ENCODE measurements at regions not wholly inside any gene's neighbourhood (a gene's known extent, or its start where the extent isn't known, plus 50 kb on each side); places are given as distances from the start of the nearest gene placed in this dataset.
"Not testable (repeated sequence)": the region's sequence is repeated elsewhere in the genome, so short reads cannot be mapped to it uniquely, and the experiment has no call there.

- Mint-ChIP-seq H3K27me3 (ENCODE audit: low read depth) (peaks cover 24% of the 10 kb centered on the region), H3K4me3 (no peak overlapping the region), H3K36me3 (ENCODE audit: low read depth) (no peaks in the 10 kb centered on the region), H3K27ac (no peak overlapping the region), H3K4me1 (ENCODE audit: low read depth) (no peaks in the 10 kb centered on the region), H3K9me3 (peaks cover 6% of the 10 kb centered on the region)
Measured at GRCh38 chr10:3391657-3392056, 219.1 kb upstream of the PITRM1 start.

- H3K27ac Mint-ChIP-seq: no peak overlapping the region
- peaks cover 20% of the 10 kb centered on the region for H3K27me3 Mint-ChIP-seq (ENCODE audit: low read depth)
- no peaks in the 10 kb centered on the region for H3K4me1 Mint-ChIP-seq (ENCODE audit: low read depth)
- no peak overlapping the region for H3K4me3 Mint-ChIP-seq
- H3K9me3 Mint-ChIP-seq: peaks cover 17% of the 10 kb centered on the region
- H3K36me3 Mint-ChIP-seq (ENCODE audit: low read depth): no peaks in the 10 kb centered on the region
Measured at GRCh38 chr10:3389130-3389529, 216.5 kb upstream of the PITRM1 start.

GRCh38 chr10:3385487-3385886, 212.9 kb upstream of the PITRM1 start:
- Mint-ChIP-seq H3K27ac (no peak overlapping the region), H3K4me3 (no peak overlapping the region), H3K27me3 (ENCODE audit: low read depth) (peaks cover 26% of the 10 kb centered on the region), H3K4me1 (ENCODE audit: low read depth) (no peaks in the 10 kb centered on the region), H3K9me3 (peaks cover 17% of the 10 kb centered on the region), H3K36me3 (ENCODE audit: low read depth) (no peaks in the 10 kb centered on the region)

- no peaks in the 10 kb centered on the region for H3K4me1 Mint-ChIP-seq (ENCODE audit: low read depth)
- H3K36me3 Mint-ChIP-seq (ENCODE audit: low read depth): no peaks in the 10 kb centered on the region
- H3K27ac Mint-ChIP-seq: no peak overlapping the region
- H3K27me3 Mint-ChIP-seq (ENCODE audit: low read depth): peaks cover 15% of the 10 kb centered on the region
- H3K4me3 Mint-ChIP-seq: no peak overlapping the region
- peaks cover 17% of the 10 kb centered on the region for H3K9me3 Mint-ChIP-seq
Measured at GRCh38 chr10:3382092-3382491, 209.5 kb upstream of the PITRM1 start.

- no peak overlapping the region for H3K27ac Mint-ChIP-seq
Measured at GRCh38 chr10:3380406-3381050, 207.9 kb upstream of the PITRM1 start.

GRCh38 chr10:3376631-3377030, 204.0 kb upstream of the PITRM1 start:
- Mint-ChIP-seq H3K36me3 (ENCODE audit: low read depth) (no peaks in the 10 kb centered on the region), H3K4me3 (no peak overlapping the region), H3K27me3 (ENCODE audit: low read depth) (peaks cover 11% of the 10 kb centered on the region), H3K9me3 (no peaks in the 10 kb centered on the region), H3K4me1 (ENCODE audit: low read depth) (no peaks in the 10 kb centered on the region), H3K27ac (no peak overlapping the region)

More at GRCh38 chr10:3380406-3381050, 207.9 kb upstream of the PITRM1 start:
- Mint-ChIP-seq H3K27me3 (ENCODE audit: low read depth) (peaks cover 15% of the 10 kb centered on the region), H3K9me3 (peaks cover 12% of the 10 kb centered on the region), H3K4me1 (ENCODE audit: low read depth) (no peaks in the 10 kb centered on the region), H3K4me3 (no peak overlapping the region), H3K36me3 (ENCODE audit: low read depth) (no peaks in the 10 kb centered on the region)

GRCh38 chr10:3375505-3375904, 202.9 kb upstream of the PITRM1 start:
- Mint-ChIP-seq H3K27me3 (ENCODE audit: low read depth) (peaks cover 6% of the 10 kb centered on the region), H3K9me3 (no peaks in the 10 kb centered on the region), H3K4me1 (ENCODE audit: low read depth) (no peaks in the 10 kb centered on the region), H3K36me3 (ENCODE audit: low read depth) (no peaks in the 10 kb centered on the region), H3K27ac (no peak overlapping the region), H3K4me3 (no peak overlapping the region)

GRCh38 chr10:3374914-3375313, 202.3 kb upstream of the PITRM1 start:
- H3K9me3 Mint-ChIP-seq: no peaks in the 10 kb centered on the region
- peaks cover 6% of the 10 kb centered on the region for H3K27me3 Mint-ChIP-seq (ENCODE audit: low read depth)
- no peaks in the 10 kb centered on the region for H3K36me3 Mint-ChIP-seq (ENCODE audit: low read depth)
- H3K4me1 Mint-ChIP-seq (ENCODE audit: low read depth): no peaks in the 10 kb centered on the region
- no peak overlapping the region for H3K4me3 Mint-ChIP-seq
- H3K27ac Mint-ChIP-seq: no peak overlapping the region

GRCh38 chr10:3373374-3374027, 200.9 kb upstream of the PITRM1 start:
- H3K27ac Mint-ChIP-seq; H3K4me1 Mint-ChIP-seq (ENCODE audit: low read depth); H3K9me3 Mint-ChIP-seq; H3K27me3 Mint-ChIP-seq (ENCODE audit: low read depth); H3K4me3 Mint-ChIP-seq; H3K36me3 Mint-ChIP-seq (ENCODE audit: low read depth): not testable (repeated sequence)

- Mint-ChIP-seq H3K4me3 (no peak overlapping the region), H3K9me3 (no peaks in the 10 kb centered on the region), H3K27me3 (ENCODE audit: low read depth) (peaks cover 6% of the 10 kb centered on the region), H3K4me1 (ENCODE audit: low read depth) (no peaks in the 10 kb centered on the region), H3K27ac (no peak overlapping the region), H3K36me3 (ENCODE audit: low read depth) (no peaks in the 10 kb centered on the region)
Measured at GRCh38 chr10:3372281-3372680, 199.7 kb upstream of the PITRM1 start.

- H3K4me1 Mint-ChIP-seq (ENCODE audit: low read depth); H3K9me3 Mint-ChIP-seq; H3K36me3 Mint-ChIP-seq (ENCODE audit: low read depth); H3K27me3 Mint-ChIP-seq (ENCODE audit: low read depth); H3K27ac Mint-ChIP-seq; H3K4me3 Mint-ChIP-seq: not testable (repeated sequence)
Measured at GRCh38 chr10:3371624-3372023, 199.0 kb upstream of the PITRM1 start.

GRCh38 chr10:3366735-3367405, 194.3 kb upstream of the PITRM1 start:
- no peak overlapping the region for H3K27ac Mint-ChIP-seq
- no peaks in the 10 kb centered on the region for H3K27me3 Mint-ChIP-seq (ENCODE audit: low read depth)
- peaks cover 5% of the 10 kb centered on the region for H3K9me3 Mint-ChIP-seq
- no peaks in the 10 kb centered on the region for H3K36me3 Mint-ChIP-seq (ENCODE audit: low read depth)
- H3K4me3 Mint-ChIP-seq: no peak overlapping the region
- H3K4me1 Mint-ChIP-seq (ENCODE audit: low read depth): no peaks in the 10 kb centered on the region

- Mint-ChIP-seq H3K4me3 (no peak overlapping the region), H3K4me1 (ENCODE audit: low read depth) (no peaks in the 10 kb centered on the region), H3K9me3 (peaks cover 10% of the 10 kb centered on the region), H3K27ac (no peak overlapping the region), H3K36me3 (ENCODE audit: low read depth) (no peaks in the 10 kb centered on the region), H3K27me3 (ENCODE audit: low read depth) (no peaks in the 10 kb centered on the region)
Measured at GRCh38 chr10:3366043-3366442, 193.5 kb upstream of the PITRM1 start.

- peaks cover 14% of the 10 kb centered on the region for H3K9me3 Mint-ChIP-seq
- H3K27me3 Mint-ChIP-seq (ENCODE audit: low read depth): peaks cover 4% of the 10 kb centered on the region
- H3K4me1 Mint-ChIP-seq (ENCODE audit: low read depth): no peaks in the 10 kb centered on the region
- no peak overlapping the region for H3K27ac Mint-ChIP-seq
- H3K36me3 Mint-ChIP-seq (ENCODE audit: low read depth): no peaks in the 10 kb centered on the region
- no peak overlapping the region for H3K4me3 Mint-ChIP-seq
Measured at GRCh38 chr10:3365630-3366029, 193.0 kb upstream of the PITRM1 start.

GRCh38 chr10:3364768-3365480, 192.3 kb upstream of the PITRM1 start:
- H3K4me1 Mint-ChIP-seq (ENCODE audit: low read depth): no peaks in the 10 kb centered on the region
- H3K27me3 Mint-ChIP-seq (ENCODE audit: low read depth): peaks cover 5% of the 10 kb centered on the region
- peaks cover 16% of the 10 kb centered on the region for H3K9me3 Mint-ChIP-seq
- H3K4me3 Mint-ChIP-seq: no peak overlapping the region
- H3K36me3 Mint-ChIP-seq (ENCODE audit: low read depth): no peaks in the 10 kb centered on the region
- no peak overlapping the region for H3K27ac Mint-ChIP-seq
